NB4 (cell line): ENCODE measurements at regions not wholly inside any gene's neighbourhood (a gene's known extent, or its start where the extent isn't known, plus 50 kb on each side); places are given as distances from the start of the nearest gene placed in this dataset.

ENCODE experiments used
- CTCF ChIP-seq: IDR thresholded peaks from one replicate; pipeline ENCODE4 v1.5.1; 2012; ENCODE audit warnings: low read depth, low read length
- POLR2A ChIP-seq: IDR thresholded peaks from 2 replicates; pipeline ENCODE4 v1.6.1; 2011; ENCODE audit warnings: mild to moderate bottlenecking; ENCODE audit not compliant: insufficient read length; ENCODE audit errors: extremely low read depth

GRCh38 chr3:4197670-4198069 lies 105.5 kb upstream of the SETMAR start:
- TF ChIP-seq POLR2A, result no peak
- no peak for TF ChIP-seq CTCF
